ENCODE measurements at regions not wholly inside any gene's neighbourhood (a gene's known extent, or its start where the extent isn't known, plus 50 kb on each side); places are given as distances from the start of the nearest gene placed in this dataset.

- no peak for FAIRE-seq
- no peaks in the 10 kb centered on the region for H3K27me3 ChIP-seq (ENCODE audit: control insufficient read depth, insufficient read depth, low read length)
- intact Hi-C loops (cut with DNase I) = no loop called here
Measured at GRCh38 chr5:4553130-4553529, 587.0 kb upstream of the ADAMTS16 start.

GRCh38 chr5:4553978-4554377 is 586.2 kb upstream of the ADAMTS16 start:
- TF ChIP-seq CTCF (IDR thresholded peaks at IDR 0.05; ENCODE audit: borderline replicate concordance, extremely low read depth, insufficient read depth) = no peak
- intact Hi-C loops (cut with DNase I) = no loop called here
- Histone ChIP-seq H3K4me1 (ENCODE audit: control insufficient read depth in 2 of 3, insufficient read depth in 2 of 3, low read depth in 1 of 3, low read length in 3 of 3) (no peaks in the 10 kb centered on the region), H3K27ac (ENCODE audit: low read depth in 2 of 2, low read length in 2 of 2) (no peak overlapping the region), H3K9ac (ENCODE audit: low read length in 3 of 3) (no peak overlapping the region), H3K4me3 (ENCODE audit: low read length in 3 of 3) (no peak overlapping the region), H3K9me3 (ENCODE audit: control insufficient read depth in 2 of 3, insufficient read depth in 1 of 3, low read length in 3 of 3) (no peaks in the 10 kb centered on the region), H3K36me3 (ENCODE audit: control insufficient read depth in 2 of 3, insufficient read depth in 3 of 3, low read length in 3 of 3) (no peaks in the 10 kb centered on the region), H3K27me3 (ENCODE audit: control insufficient read depth, insufficient read depth, low read length) (no peaks in the 10 kb centered on the region)
- DNase-seq (peak in 3 of 5 donors; percentile 43 to 75 (median 66)), FAIRE-seq (no peak)

More at GRCh38 chr5:4553130-4553529, 587.0 kb upstream of the ADAMTS16 start:
- Histone ChIP-seq H3K36me3 (ENCODE audit: control insufficient read depth in 2 of 3, insufficient read depth in 3 of 3, low read length in 3 of 3) (no peaks in the 10 kb centered on the region), H3K4me1 (ENCODE audit: control insufficient read depth in 2 of 3, insufficient read depth in 2 of 3, low read depth in 1 of 3, low read length in 3 of 3) (no peaks in the 10 kb centered on the region), H3K27ac (ENCODE audit: low read depth in 2 of 2, low read length in 2 of 2) (no peak overlapping the region), H3K4me3 (ENCODE audit: low read length in 3 of 3) (no peak overlapping the region), H3K9me3 (ENCODE audit: control insufficient read depth in 2 of 3, insufficient read depth in 1 of 3, low read length in 3 of 3) (no peaks in the 10 kb centered on the region), H3K9ac (ENCODE audit: low read length in 3 of 3) (no peak overlapping the region)
- DNase-seq = no peak
- TF ChIP-seq CTCF (IDR thresholded peaks at IDR 0.05; ENCODE audit: borderline replicate concordance, extremely low read depth, insufficient read depth) = no peak

GRCh38 chr5:4555725-4556285 is 584.3 kb upstream of the ADAMTS16 start:
- Histone ChIP-seq H3K36me3 (ENCODE audit: control insufficient read depth in 2 of 3, insufficient read depth in 3 of 3, low read length in 3 of 3) (no peaks in the 10 kb centered on the region), H3K4me1 (ENCODE audit: control insufficient read depth in 2 of 3, insufficient read depth in 2 of 3, low read depth in 1 of 3, low read length in 3 of 3) (no peaks in the 10 kb centered on the region), H3K4me3 (ENCODE audit: low read length in 3 of 3) (no peak overlapping the region), H3K9ac (ENCODE audit: low read length in 3 of 3) (no peak overlapping the region), H3K27ac (ENCODE audit: low read depth in 2 of 2, low read length in 2 of 2) (no peak overlapping the region), H3K9me3 (ENCODE audit: control insufficient read depth in 2 of 3, insufficient read depth in 1 of 3, low read length in 3 of 3) (no peaks in the 10 kb centered on the region), H3K27me3 (ENCODE audit: control insufficient read depth, insufficient read depth, low read length) (no peaks in the 10 kb centered on the region)
- no peak for TF ChIP-seq CTCF (IDR thresholded peaks at IDR 0.05; ENCODE audit: borderline replicate concordance, extremely low read depth, insufficient read depth)
- no peak for DNase-seq
- no peak for FAIRE-seq
- intact Hi-C loops (cut with DNase I) = no loop called here

- Histone ChIP-seq H3K4me3 (ENCODE audit: low read length in 3 of 3) (no peak overlapping the region), H3K9ac (ENCODE audit: low read length in 3 of 3) (no peak overlapping the region), H3K27ac (ENCODE audit: low read depth in 2 of 2, low read length in 2 of 2) (no peak overlapping the region), H3K4me1 (ENCODE audit: control insufficient read depth in 2 of 3, insufficient read depth in 2 of 3, low read depth in 1 of 3, low read length in 3 of 3) (no peaks in the 10 kb centered on the region), H3K27me3 (ENCODE audit: control insufficient read depth, insufficient read depth, low read length) (no peaks in the 10 kb centered on the region), H3K36me3 (ENCODE audit: control insufficient read depth in 2 of 3, insufficient read depth in 3 of 3, low read length in 3 of 3) (no peaks in the 10 kb centered on the region), H3K9me3 (ENCODE audit: control insufficient read depth in 2 of 3, insufficient read depth in 1 of 3, low read length in 3 of 3) (peaks cover 0 to 7% (median 0%) of the 10 kb centered on the region in 3 donors)
- intact Hi-C loops (cut with DNase I) = no loop called here
- no peak for TF ChIP-seq CTCF (IDR thresholded peaks at IDR 0.05; ENCODE audit: borderline replicate concordance, extremely low read depth, insufficient read depth)
- FAIRE-seq = no peak
- no peak for DNase-seq
Measured at GRCh38 chr5:4561403-4561802, 578.7 kb upstream of the ADAMTS16 start.

Measured in kidney (tissue), 13 donors.